Vagina (tissue), 2 donors: ENCODE measurements at regions not wholly inside any gene's neighbourhood (a gene's known extent, or its start where the extent isn't known, plus 50 kb on each side); places are given as distances from the start of the nearest gene placed in this dataset.

ENCODE experiments used
- DNase-seq, 2 donors: peaks; one replicate each; pipeline ENCODE4 v3.0.0-alpha.2; 2017; ENCODE audit errors: extremely low spot score in 2 of 2
- H3K27ac ChIP-seq: fragments of 200-600 bp; sonication (generic); one replicate; pipeline ENCODE4 v1.5.1; 2019
- H3K27me3 ChIP-seq: fragments of 200-600 bp; sonication (generic); one replicate; pipeline ENCODE4 v1.5.1; 2019
- H3K36me3 ChIP-seq, 2 donors: fragments of 200-600 bp; sonication (generic); one replicate each; pipeline ENCODE4 v1.5.1; 2017 to 2019
- H3K4me1 ChIP-seq: fragments of 200-600 bp; sonication (generic); one replicate; pipeline ENCODE4 v1.5.1; 2019
- H3K4me3 ChIP-seq, 2 donors: fragments of 200-600 bp; sonication (generic); 1 replicate in 1 of 2; 2 replicates in 1 of 2; pipeline ENCODE4 v1.5.1; 2016 to 2019
- H3K9me3 ChIP-seq: fragments of 200-600 bp; sonication (generic); one replicate; pipeline ENCODE4 v1.5.1; 2019
- CTCF ChIP-seq, 3 experiments: fragments of 450-650 bp in 2 of 3; fragments of 200-600 bp in 1 of 3; sonication (generic) in 1 of 3; IDR thresholded peaks; one replicate each; pipeline ENCODE4 v1.5.1; 2017 to 2019; ENCODE audit warnings: antibody characterized with exemption in 3 of 3, mild to moderate bottlenecking in 2 of 3, moderate library complexity in 2 of 3
- POLR2A ChIP-seq, 2 donors: fragments of 450-650 bp; IDR thresholded peaks; one replicate each; pipeline ENCODE4 v1.6.1; 2017; ENCODE audit warnings: antibody characterized with exemption in 2 of 2, mild to moderate bottlenecking in 2 of 2, moderate library complexity in 2 of 2
- POLR2AphosphoS5 ChIP-seq, 2 donors: sonication (generic); formaldehyde crosslinking; IDR thresholded peaks; one replicate each; pipeline ENCODE4 v1.9.0; 2017; ENCODE audit warnings: antibody characterized with exemption in 2 of 2, mild to moderate bottlenecking in 2 of 2, low read depth in 1 of 2; ENCODE audit not compliant: insufficient read depth in 1 of 2
- intact Hi-C: fragments of 100-400 bp; cut with DNase I; formaldehyde crosslinking; loops from one replicate; pipeline ENCODE4 v1.15.1; 2023

GRCh38 chr13:73283636-73284035 is 224.8 kb downstream of the KLF5 start:
- Histone ChIP-seq H3K27me3 (no peaks in the 10 kb centered on the region), H3K36me3 (no peaks in the 10 kb centered on the region), H3K4me1 (no peaks in the 10 kb centered on the region), H3K27ac (no peak overlapping the region), H3K4me3 (no peak overlapping the region), H3K9me3 (no peaks in the 10 kb centered on the region)
- intact Hi-C loops, result no loop called here
- DNase-seq, result no peak
- TF ChIP-seq POLR2A (IDR thresholded peaks at IDR 0.05) (no peak), CTCF (IDR thresholded peaks at IDR 0.05) (no peak)

GRCh38 chr13:73281746-73282145 is 222.9 kb downstream of the KLF5 start:
- Histone ChIP-seq H3K4me3 (no peak overlapping the region), H3K27me3 (no peaks in the 10 kb centered on the region), H3K36me3 (no peaks in the 10 kb centered on the region), H3K27ac (no peak overlapping the region), H3K9me3 (no peaks in the 10 kb centered on the region), H3K4me1 (no peaks in the 10 kb centered on the region)
- intact Hi-C loops, result no loop called here
- TF ChIP-seq CTCF (IDR thresholded peaks at IDR 0.05) (no peak), POLR2A (IDR thresholded peaks at IDR 0.05) (no peak), POLR2AphosphoS5 (IDR thresholded peaks at IDR 0.05; ENCODE audit: insufficient read depth in 1 of 2, low read depth in 1 of 2) (no peak)
- no peak for DNase-seq

DNA sequence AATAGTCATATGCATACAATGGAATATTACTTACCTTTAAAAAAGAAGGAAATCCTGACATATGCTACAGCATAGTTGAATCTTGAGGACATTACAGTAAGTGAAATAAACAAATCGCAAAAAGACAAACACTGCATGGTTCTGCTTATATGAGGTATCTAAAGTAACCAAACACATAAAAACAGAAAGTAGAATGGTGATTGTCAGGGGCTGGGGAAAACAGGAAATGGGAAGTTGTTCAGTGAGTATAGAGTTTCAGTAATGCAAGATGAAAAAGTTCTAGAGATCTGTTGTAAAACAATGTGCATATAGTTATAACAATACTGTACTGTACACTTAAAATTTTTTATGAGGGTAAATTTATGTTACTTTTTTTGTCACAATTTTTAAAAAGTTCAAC is 219.4 kb downstream of the KLF5 start:
- H3K27ac ChIP-seq, result no peak overlapping the region
- no peak for TF ChIP-seq POLR2AphosphoS5 (IDR thresholded peaks at IDR 0.05; ENCODE audit: insufficient read depth in 1 of 2, low read depth in 1 of 2)
- no peak for TF ChIP-seq POLR2A (IDR thresholded peaks at IDR 0.05)
- no peak for TF ChIP-seq CTCF (IDR thresholded peaks at IDR 0.05)
- no peaks in the 10 kb centered on the region for H3K4me1 ChIP-seq
- no peak overlapping the region for H3K4me3 ChIP-seq
- no peaks in the 10 kb centered on the region for H3K36me3 ChIP-seq
- H3K9me3 ChIP-seq, result no peaks in the 10 kb centered on the region
- no peaks in the 10 kb centered on the region for H3K27me3 ChIP-seq
- intact Hi-C loops, result no loop called here
- no peak for DNase-seq

- no peak for DNase-seq
- TF ChIP-seq POLR2AphosphoS5 (IDR thresholded peaks at IDR 0.05; ENCODE audit: insufficient read depth in 1 of 2, low read depth in 1 of 2) (no peak), CTCF (IDR thresholded peaks at IDR 0.05) (no peak), POLR2A (IDR thresholded peaks at IDR 0.05) (no peak)
- no peaks in the 10 kb centered on the region for H3K9me3 ChIP-seq
- H3K4me1 ChIP-seq, result no peaks in the 10 kb centered on the region
- H3K27ac ChIP-seq, result no peak overlapping the region
- no peak overlapping the region for H3K4me3 ChIP-seq
- intact Hi-C loops, result no loop called here
- no peaks in the 10 kb centered on the region for H3K27me3 ChIP-seq
- no peaks in the 10 kb centered on the region for H3K36me3 ChIP-seq
These were observed 216.4 kb downstream of the KLF5 start for GRCh38 chr13:73275163-73275562.

GRCh38 chr13:73274147-73274546 is 215.3 kb downstream of the KLF5 start:
- no peak for TF ChIP-seq POLR2AphosphoS5 (IDR thresholded peaks at IDR 0.05; ENCODE audit: insufficient read depth in 1 of 2, low read depth in 1 of 2)
- no peak overlapping the region for H3K27ac ChIP-seq
- no peak for DNase-seq
- H3K4me3 ChIP-seq, result no peak overlapping the region
- H3K27me3 ChIP-seq, result no peaks in the 10 kb centered on the region
- no peaks in the 10 kb centered on the region for H3K36me3 ChIP-seq
- H3K4me1 ChIP-seq, result no peaks in the 10 kb centered on the region
- intact Hi-C loops, result no loop called here
- H3K9me3 ChIP-seq, result no peaks in the 10 kb centered on the region

DNA sequence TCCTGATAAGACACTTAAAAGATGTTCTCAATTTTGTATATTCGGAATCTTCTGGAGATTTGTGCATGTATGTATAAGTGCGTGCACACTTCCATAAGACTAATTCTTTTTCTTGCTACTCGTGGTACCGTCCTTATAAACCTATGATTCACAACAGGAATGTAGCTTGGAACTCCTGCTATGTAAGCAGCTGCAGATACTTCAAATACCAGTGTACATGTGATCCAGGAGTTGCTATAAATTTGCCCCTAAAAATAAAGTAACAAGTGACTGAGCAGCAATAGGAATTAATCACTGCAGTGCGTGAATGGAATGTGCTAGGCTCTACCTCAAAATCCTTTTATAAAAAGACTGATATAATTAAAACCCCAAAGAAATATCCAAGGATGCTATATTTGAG is 214.9 kb downstream of the KLF5 start:
- intact Hi-C loops, result no loop called here
- no peaks in the 10 kb centered on the region for H3K4me1 ChIP-seq
- no peaks in the 10 kb centered on the region for H3K9me3 ChIP-seq
- no peak overlapping the region for H3K4me3 ChIP-seq
- no peak for DNase-seq
- no peak overlapping the region for H3K27ac ChIP-seq
- no peaks in the 10 kb centered on the region for H3K27me3 ChIP-seq
- TF ChIP-seq POLR2AphosphoS5 (IDR thresholded peaks at IDR 0.05; ENCODE audit: insufficient read depth in 1 of 2, low read depth in 1 of 2) (no peak), CTCF (IDR thresholded peaks at IDR 0.05) (no peak), POLR2A (IDR thresholded peaks at IDR 0.05) (no peak)
- H3K36me3 ChIP-seq, result no peaks in the 10 kb centered on the region
